ENCODE measurements at regions not wholly inside any gene's neighbourhood (a gene's known extent, or its start where the extent isn't known, plus 50 kb on each side); places are given as distances from the start of the nearest gene placed in this dataset.

DNA sequence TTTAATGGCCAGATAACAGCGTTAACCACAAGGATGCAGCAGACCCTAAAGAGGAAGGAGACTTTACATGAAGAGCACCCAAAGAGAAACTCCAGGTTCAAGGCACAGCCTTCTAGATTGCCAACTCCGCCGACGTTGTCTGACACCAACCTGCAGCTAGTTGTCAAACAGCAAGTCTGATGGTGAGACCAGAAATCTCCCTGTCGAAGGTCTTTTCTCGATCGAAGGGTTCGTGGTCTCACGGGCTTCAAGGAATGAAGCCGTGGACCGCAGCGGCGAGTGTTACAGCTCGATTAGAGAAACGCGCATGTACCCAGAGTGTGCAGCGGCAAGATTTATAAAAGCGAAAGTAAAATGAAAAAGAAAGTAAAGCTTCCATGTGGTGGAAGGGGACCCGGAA lies 656.3 kb downstream of the XIRP2 start:
- H3K36me3 Mint-ChIP-seq, result no peaks in the 10 kb centered on the region
- CTCF ChIA-PET, result no interaction called here
- peaks cover 0 to 4% (median 3%) of the 10 kb centered on the region in 3 donors for H3K9me3 Mint-ChIP-seq
- DNase-seq (peak in 1 of 35 experiments; percentile 2), ATAC-seq (replicated peaks in 1 of 4) (no peak)
- H3K27ac ChIP-seq (ENCODE audit: low read length), result no peak overlapping the region
- H3K36me3 ChIP-seq (ENCODE audit: control insufficient read depth in 2 of 2, extremely low read depth in 1 of 2, insufficient read depth in 1 of 2, low read length in 1 of 2), result no peaks in the 10 kb centered on the region
- no peaks in the 10 kb centered on the region for H3K27me3 Mint-ChIP-seq
- H3K27ac Mint-ChIP-seq, result no peak overlapping the region
- H3K4me1 ChIP-seq (ENCODE audit: control insufficient read depth in 1 of 2, extremely low read depth in 1 of 2, insufficient read depth in 2 of 2, low read length in 2 of 2), result no peaks in the 10 kb centered on the region
- POLR2A ChIA-PET, result no interaction called here
- H3K4me1 Mint-ChIP-seq, result no peaks in the 10 kb centered on the region
- H3K4me3 ChIP-seq (ENCODE audit: control insufficient read depth in 1 of 2, extremely low read depth in 1 of 2, low read length in 1 of 2), result no peak overlapping the region
- H3K4me3 Mint-ChIP-seq, result no peak overlapping the region
- 93% methylated on average over 15 of the region's 19 CpGs for WGBS (ENCODE audit: insufficient coverage)
- no peaks in the 10 kb centered on the region for H3K27me3 ChIP-seq (replicated peaks in 1 of 2; ENCODE audit: control insufficient read depth in 2 of 2, extremely low read depth in 1 of 2, insufficient read depth in 2 of 2, low read length in 1 of 2)
- H3K9me3 ChIP-seq, result no peaks in the 10 kb centered on the region

DNA sequence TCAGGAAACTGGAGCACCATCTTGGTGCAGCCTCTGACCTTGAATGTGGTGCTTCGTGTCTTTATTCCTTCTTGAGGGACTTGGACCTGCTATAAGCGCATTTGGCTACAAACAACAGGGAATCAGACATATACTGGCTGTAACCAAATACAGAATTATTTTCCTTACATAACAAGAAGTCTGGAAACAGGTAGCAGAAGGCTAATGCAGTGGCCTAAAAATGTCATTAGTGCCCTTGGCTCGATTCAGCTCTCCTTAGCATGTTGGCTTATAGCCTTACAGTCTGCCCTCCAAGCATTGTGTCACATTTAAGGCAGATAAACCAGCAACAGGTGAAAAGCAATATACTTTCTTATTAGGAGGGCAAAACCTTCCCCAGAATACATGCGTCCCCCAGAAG lies 655.4 kb downstream of the XIRP2 start:
- no peak overlapping the region for H3K4me3 ChIP-seq (ENCODE audit: control insufficient read depth in 1 of 2, extremely low read depth in 1 of 2, low read length in 1 of 2)
- Mint-ChIP-seq H3K4me1 (no peaks in the 10 kb centered on the region), H3K36me3 (no peaks in the 10 kb centered on the region), H3K27ac (no peak overlapping the region), H3K9me3 (peaks cover 0 to 4% (median 0%) of the 10 kb centered on the region in 3 donors), H3K27me3 (no peaks in the 10 kb centered on the region), H3K4me3 (no peak overlapping the region)
- no peaks in the 10 kb centered on the region for H3K27me3 ChIP-seq (replicated peaks in 1 of 2; ENCODE audit: control insufficient read depth in 2 of 2, extremely low read depth in 1 of 2, insufficient read depth in 2 of 2, low read length in 1 of 2)
- POLR2A ChIA-PET, result no interaction called here
- no peaks in the 10 kb centered on the region for H3K4me1 ChIP-seq (ENCODE audit: control insufficient read depth in 1 of 2, extremely low read depth in 1 of 2, insufficient read depth in 2 of 2, low read length in 2 of 2)
- H3K27ac ChIP-seq (ENCODE audit: low read length), result no peak overlapping the region
- DNase-seq, result no peak
- H3K36me3 ChIP-seq (ENCODE audit: control insufficient read depth in 2 of 2, extremely low read depth in 1 of 2, insufficient read depth in 1 of 2, low read length in 1 of 2), result no peaks in the 10 kb centered on the region
- no peaks in the 10 kb centered on the region for H3K9me3 ChIP-seq
- CTCF ChIA-PET, result no interaction called here
- no CpG with 5 or more reads among the region's 4 CpGs for WGBS (ENCODE audit: insufficient coverage)
- ATAC-seq (replicated peaks in 1 of 4), result no peak

DNA sequence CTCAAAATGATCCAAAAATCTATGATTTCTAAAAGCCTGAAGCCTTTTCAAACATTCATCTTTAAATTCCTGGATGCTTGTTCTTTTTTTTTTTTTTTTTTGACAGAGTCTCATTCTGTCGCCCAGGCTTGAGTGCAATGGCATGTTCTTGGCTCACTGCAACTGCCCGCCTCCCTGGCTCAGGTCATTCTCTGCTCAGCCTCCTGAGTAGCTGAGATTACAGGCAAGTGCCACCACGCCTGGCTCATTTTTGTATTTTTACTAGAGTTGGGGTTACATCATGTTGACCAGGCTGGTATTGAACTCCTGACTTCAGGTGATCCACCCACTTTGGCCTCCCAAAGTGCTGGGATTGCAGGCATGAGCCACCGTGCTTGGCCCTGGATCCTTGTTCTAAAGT lies 649.5 kb downstream of the XIRP2 start:
- H3K27me3 Mint-ChIP-seq, result peaks cover 3% of the 10 kb centered on the region in 2 donors
- Histone ChIP-seq H3K9me3 (no peaks in the 10 kb centered on the region), H3K4me3 (ENCODE audit: control insufficient read depth in 1 of 2, extremely low read depth in 1 of 2, low read length in 1 of 2) (no peak overlapping the region), H3K27me3 (replicated peaks in 1 of 2; ENCODE audit: control insufficient read depth in 2 of 2, extremely low read depth in 1 of 2, insufficient read depth in 2 of 2, low read length in 1 of 2) (no peaks in the 10 kb centered on the region), H3K36me3 (ENCODE audit: control insufficient read depth in 2 of 2, extremely low read depth in 1 of 2, insufficient read depth in 1 of 2, low read length in 1 of 2) (no peaks in the 10 kb centered on the region), H3K27ac (ENCODE audit: low read length) (no peak overlapping the region), H3K4me1 (ENCODE audit: control insufficient read depth in 1 of 2, extremely low read depth in 1 of 2, insufficient read depth in 2 of 2, low read length in 2 of 2) (no peaks in the 10 kb centered on the region)
- ATAC-seq (replicated peaks in 1 of 4) (no peak), DNase-seq (no peak)
- POLR2A ChIA-PET, result no interaction called here
- H3K4me3 Mint-ChIP-seq, result no peak overlapping the region
- H3K27ac Mint-ChIP-seq, result no peak overlapping the region
- WGBS (ENCODE audit: insufficient coverage), result 60% methylated on average over 1 of the region's 4 CpGs
- H3K4me1 Mint-ChIP-seq, result no peaks in the 10 kb centered on the region
- CTCF ChIA-PET, result no interaction called here
- no peaks in the 10 kb centered on the region for H3K36me3 Mint-ChIP-seq
- H3K9me3 Mint-ChIP-seq, result no peaks in the 10 kb centered on the region

DNA sequence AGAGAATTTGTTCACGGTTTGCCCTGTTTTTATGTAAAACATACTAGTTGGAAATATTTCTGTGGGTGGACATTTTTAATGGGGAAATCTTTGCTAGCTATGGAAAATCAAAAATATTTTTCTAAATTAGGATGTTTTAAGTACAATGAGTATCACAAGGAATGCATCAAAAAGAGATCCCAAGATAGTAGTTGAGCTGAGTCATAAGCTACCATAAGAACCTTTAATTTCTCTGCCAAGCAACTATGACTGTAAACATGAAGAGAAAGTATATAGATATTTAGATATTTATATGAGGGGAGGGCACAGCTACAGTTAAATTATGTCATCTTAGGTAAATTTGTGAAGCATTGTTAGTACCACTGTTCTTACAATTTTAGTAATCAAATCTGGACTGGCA lies 646.2 kb downstream of the XIRP2 start:
- CTCF ChIA-PET, result no interaction called here
- H3K27ac ChIP-seq (ENCODE audit: low read length), result no peak overlapping the region
- DNase-seq, result no peak
- H3K9me3 ChIP-seq, result no peaks in the 10 kb centered on the region
- H3K36me3 ChIP-seq (ENCODE audit: control insufficient read depth in 2 of 2, extremely low read depth in 1 of 2, insufficient read depth in 1 of 2, low read length in 1 of 2), result no peaks in the 10 kb centered on the region
- WGBS (ENCODE audit: insufficient coverage), result 100% methylated on average over 1 of the region's 1 CpG
- POLR2A ChIA-PET, result no interaction called here
- no peaks in the 10 kb centered on the region for H3K36me3 Mint-ChIP-seq
- no peak overlapping the region for H3K4me3 Mint-ChIP-seq
- no peaks in the 10 kb centered on the region for H3K27me3 ChIP-seq (replicated peaks in 1 of 2; ENCODE audit: control insufficient read depth in 2 of 2, extremely low read depth in 1 of 2, insufficient read depth in 2 of 2, low read length in 1 of 2)
- no peaks in the 10 kb centered on the region for H3K4me1 ChIP-seq (ENCODE audit: control insufficient read depth in 1 of 2, extremely low read depth in 1 of 2, insufficient read depth in 2 of 2, low read length in 2 of 2)
- H3K4me1 Mint-ChIP-seq, result no peaks in the 10 kb centered on the region
- no peak overlapping the region for H3K27ac Mint-ChIP-seq
- H3K4me3 ChIP-seq (ENCODE audit: control insufficient read depth in 1 of 2, extremely low read depth in 1 of 2, low read length in 1 of 2), result no peak overlapping the region
- H3K27me3 Mint-ChIP-seq, result peaks cover 3% of the 10 kb centered on the region in 2 donors
- no peak for ATAC-seq (replicated peaks in 1 of 4)
- peaks cover 0 to 2% (median 0%) of the 10 kb centered on the region in 3 donors for H3K9me3 Mint-ChIP-seq

DNA sequence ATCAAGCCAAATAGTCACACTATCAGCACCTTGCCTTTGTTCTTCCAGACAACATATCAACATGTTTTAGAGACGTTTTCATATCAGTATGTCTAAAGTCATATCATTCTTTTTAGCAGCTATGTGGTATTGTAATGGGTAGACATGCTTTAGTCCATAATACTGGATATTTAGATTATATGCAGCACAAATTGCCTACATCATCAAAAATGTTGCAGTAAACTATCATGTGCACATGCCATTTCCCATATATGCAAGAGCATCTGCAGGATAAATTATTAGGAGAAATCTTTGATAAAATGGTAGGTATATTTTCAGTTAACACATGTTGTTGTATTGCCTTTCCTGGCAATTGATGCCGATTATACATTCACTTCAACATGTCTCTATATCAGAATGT lies 636.5 kb downstream of the XIRP2 start:
- no peaks in the 10 kb centered on the region for H3K36me3 Mint-ChIP-seq
- Histone ChIP-seq H3K27ac (ENCODE audit: low read length) (no peak overlapping the region), H3K36me3 (ENCODE audit: control insufficient read depth in 2 of 2, extremely low read depth in 1 of 2, insufficient read depth in 1 of 2, low read length in 1 of 2) (no peaks in the 10 kb centered on the region), H3K4me1 (ENCODE audit: control insufficient read depth in 1 of 2, extremely low read depth in 1 of 2, insufficient read depth in 2 of 2, low read length in 2 of 2) (no peaks in the 10 kb centered on the region), H3K9me3 (no peaks in the 10 kb centered on the region), H3K27me3 (replicated peaks in 1 of 2; ENCODE audit: control insufficient read depth in 2 of 2, extremely low read depth in 1 of 2, insufficient read depth in 2 of 2, low read length in 1 of 2) (no peaks in the 10 kb centered on the region), H3K4me3 (ENCODE audit: control insufficient read depth in 1 of 2, extremely low read depth in 1 of 2, low read length in 1 of 2) (no peak overlapping the region)
- DNase-seq, result no peak
- H3K4me1 Mint-ChIP-seq, result no peaks in the 10 kb centered on the region
- CTCF ChIA-PET, result no interaction called here
- WGBS (ENCODE audit: insufficient coverage), result no CpG with 5 or more reads among the region's 2 CpGs
- no peak for ATAC-seq (replicated peaks in 1 of 4)
- H3K4me3 Mint-ChIP-seq, result no peak overlapping the region
- peaks cover 0 to 2% (median 0%) of the 10 kb centered on the region in 3 donors for H3K9me3 Mint-ChIP-seq
- POLR2A ChIA-PET, result no interaction called here
- H3K27ac Mint-ChIP-seq, result no peak overlapping the region
- no peaks in the 10 kb centered on the region for H3K27me3 Mint-ChIP-seq

DNA sequence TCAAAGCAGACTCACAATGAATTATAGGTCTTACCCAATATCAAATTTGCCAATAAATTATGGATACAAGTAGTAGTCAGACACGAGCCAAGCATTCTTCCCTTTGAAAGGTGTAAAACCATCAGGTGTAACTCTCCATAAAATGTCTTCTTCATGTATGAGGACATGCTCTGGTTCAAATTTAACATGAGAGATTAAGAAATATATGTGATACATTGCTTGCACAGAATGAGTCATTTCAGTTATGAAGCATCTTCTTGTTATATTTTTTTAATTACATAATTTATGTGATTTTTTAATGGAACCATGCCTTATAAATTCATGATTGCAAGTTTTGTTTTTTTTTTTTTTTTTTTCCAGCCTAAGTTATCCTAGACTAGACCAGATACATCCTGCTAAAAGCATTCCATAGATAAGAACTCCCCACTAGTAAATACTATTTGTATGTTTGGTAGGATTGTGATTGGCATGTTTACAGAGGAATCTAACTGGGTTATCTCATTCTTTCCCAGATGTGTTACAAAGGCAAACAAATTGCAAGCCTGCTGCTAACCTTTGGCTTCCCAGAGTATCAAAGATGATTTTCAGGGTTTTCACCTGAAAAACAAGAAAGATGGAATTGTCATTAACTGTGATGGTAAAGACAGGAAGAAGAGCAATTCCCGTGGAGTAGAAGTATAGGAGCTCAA lies 621.9 kb downstream of the XIRP2 start:
- Mint-ChIP-seq H3K36me3 (no peaks in the 10 kb centered on the region), H3K27ac (no peak overlapping the region), H3K9me3 (no peaks in the 10 kb centered on the region), H3K4me1 (no peaks in the 10 kb centered on the region), H3K27me3 (no peaks in the 10 kb centered on the region), H3K4me3 (no peak overlapping the region)
- ChIA-PET CTCF (no interaction called here), POLR2A (no interaction called here)
- 75% methylated on average over 1 of the region's 2 CpGs for WGBS (ENCODE audit: insufficient coverage)
- no peaks in the 10 kb centered on the region for H3K27me3 ChIP-seq (replicated peaks in 1 of 2; ENCODE audit: control insufficient read depth in 2 of 2, extremely low read depth in 1 of 2, insufficient read depth in 2 of 2, low read length in 1 of 2)
- no peaks in the 10 kb centered on the region for H3K9me3 ChIP-seq
- ATAC-seq (replicated peaks in 1 of 4) (no peak), DNase-seq (no peak)
- no peak overlapping the region for H3K4me3 ChIP-seq (ENCODE audit: control insufficient read depth in 1 of 2, extremely low read depth in 1 of 2, low read length in 1 of 2)
- no peaks in the 10 kb centered on the region for H3K36me3 ChIP-seq (ENCODE audit: control insufficient read depth in 2 of 2, extremely low read depth in 1 of 2, insufficient read depth in 1 of 2, low read length in 1 of 2)
- no peaks in the 10 kb centered on the region for H3K4me1 ChIP-seq (ENCODE audit: control insufficient read depth in 1 of 2, extremely low read depth in 1 of 2, insufficient read depth in 2 of 2, low read length in 2 of 2)
- H3K27ac ChIP-seq (ENCODE audit: low read length), result no peak overlapping the region

DNA sequence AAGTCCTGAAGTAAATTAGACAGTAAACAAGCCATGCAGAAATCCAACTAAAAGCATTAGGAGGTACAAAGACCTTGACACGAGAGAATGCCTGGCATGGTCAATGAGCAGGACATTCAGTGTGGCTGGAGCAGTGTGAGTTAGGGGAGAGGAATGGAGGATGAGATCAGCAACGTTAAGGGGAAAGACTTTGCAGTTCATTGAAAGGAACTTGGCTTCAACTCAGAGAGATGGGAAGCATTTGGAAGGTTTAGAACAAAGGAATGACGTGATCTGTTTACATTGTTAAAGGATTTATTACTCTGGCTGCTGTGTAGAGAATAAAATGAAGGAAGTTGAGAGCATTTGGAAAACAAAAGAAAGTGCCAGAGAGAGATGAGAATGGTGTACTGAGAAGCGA lies 621.3 kb downstream of the XIRP2 start:
- Histone ChIP-seq H3K36me3 (ENCODE audit: control insufficient read depth in 2 of 2, extremely low read depth in 1 of 2, insufficient read depth in 1 of 2, low read length in 1 of 2) (no peaks in the 10 kb centered on the region), H3K9me3 (no peaks in the 10 kb centered on the region), H3K27me3 (replicated peaks in 1 of 2; ENCODE audit: control insufficient read depth in 2 of 2, extremely low read depth in 1 of 2, insufficient read depth in 2 of 2, low read length in 1 of 2) (no peaks in the 10 kb centered on the region), H3K27ac (ENCODE audit: low read length) (no peak overlapping the region), H3K4me3 (ENCODE audit: control insufficient read depth in 1 of 2, extremely low read depth in 1 of 2, low read length in 1 of 2) (no peak overlapping the region), H3K4me1 (ENCODE audit: control insufficient read depth in 1 of 2, extremely low read depth in 1 of 2, insufficient read depth in 2 of 2, low read length in 2 of 2) (no peaks in the 10 kb centered on the region)
- Mint-ChIP-seq H3K36me3 (no peaks in the 10 kb centered on the region), H3K27ac (no peak overlapping the region), H3K4me3 (no peak overlapping the region), H3K4me1 (no peaks in the 10 kb centered on the region), H3K27me3 (no peaks in the 10 kb centered on the region), H3K9me3 (peaks cover 0 to 5% (median 0%) of the 10 kb centered on the region in 3 donors)
- 29% methylated on average over 3 of the region's 4 CpGs for WGBS (ENCODE audit: insufficient coverage)
- POLR2A ChIA-PET, result no interaction called here
- no peak for DNase-seq
- ATAC-seq (replicated peaks in 1 of 4), result no peak
- CTCF ChIA-PET, result no interaction called here

Measured in T-cell (primary cell).